PC-3 (cell line): ENCODE measurements at regions not wholly inside any gene's neighbourhood (a gene's known extent, or its start where the extent isn't known, plus 50 kb on each side); places are given as distances from the start of the nearest gene placed in this dataset.

ENCODE experiments used
- ATAC-seq: fragments of 200-7000 bp; cut with Tn5 transposase; 2 replicates; pipeline ENCODE4 v1.9.1; 2020; ENCODE audit warnings: mild to moderate bottlenecking, moderate library complexity
- BruUV-seq: library from RNA; stranded (reverse); fragments of 400-500 nt; replicated peaks from 2 replicates; lab custom pipeline; 2021; lab: Mats Ljungman, UMichigan
- CTCF ChIA-PET: fragments of 300-600 bp; sonication (Branson Sonifier 250); formaldehyde crosslinking; loops from one replicate; lab custom pipeline; 2022; ENCODE audit warnings: antibody characterized with exemption; lab: Charles Lee
- POLR2A ChIA-PET: fragments of 300-600 bp; sonication (Branson Sonifier 250); formaldehyde crosslinking; loops from one replicate; lab custom pipeline; 2022; ENCODE audit warnings: antibody characterized with exemption; ENCODE audit not compliant: unreplicated experiment; lab: Charles Lee
- DNase-seq: peaks from one replicate; pipeline ENCODE4 v3.0.0-alpha.2; 2015
- H2AFZ ChIP-seq: fragments of 300-600 bp; sonication (generic); 2 replicates; pipeline ENCODE4 v1.6.0; 2016; ENCODE audit warnings: antibody characterized with exemption, low read length
- H3F3A ChIP-seq: fragments of 300-600 bp; sonication (generic); one replicate; pipeline ENCODE4 v1.6.0; 2017; ENCODE audit warnings: antibody characterized with exemption, low read length, control low read depth, mild to moderate bottlenecking; ENCODE audit not compliant: unreplicated experiment
- H3K27ac ChIP-seq: fragments of 300-600 bp; sonication (generic); 2 replicates; pipeline ENCODE4 v1.5.1; 2016; ENCODE audit warnings: mild to moderate bottlenecking, low read length
- H3K27me3 ChIP-seq: fragments of 300-600 bp; sonication (generic); 2 replicates; pipeline ENCODE4 v1.6.1; 2016; ENCODE audit warnings: low read length, mixed read lengths
- H3K36me3 ChIP-seq: fragments of 300-600 bp; sonication (generic); 2 replicates; pipeline ENCODE4 v1.6.1; 2016; ENCODE audit warnings: low read depth, mixed run types, low read length, mixed read lengths
- H3K4me1 ChIP-seq: fragments of 300-600 bp; sonication (generic); 2 replicates; pipeline ENCODE4 v1.5.1; 2016; ENCODE audit warnings: low read length; ENCODE audit not compliant: insufficient read depth
- H3K4me2 ChIP-seq: fragments of 300-600 bp; sonication (generic); 2 replicates; pipeline ENCODE4 v1.6.0; 2016; ENCODE audit warnings: low read length
- H3K4me3 ChIP-seq: fragments of 300-600 bp; sonication (generic); 2 replicates; pipeline ENCODE4 v1.5.1; 2016; ENCODE audit warnings: mild to moderate bottlenecking, low read length, mixed read lengths
- H3K79me2 ChIP-seq: fragments of 300-600 bp; sonication (generic); 2 replicates; pipeline ENCODE4 v1.6.1; 2017; ENCODE audit warnings: low read length, mixed read lengths
- H3K9ac ChIP-seq: fragments of 300-600 bp; sonication (generic); 2 replicates; pipeline ENCODE4 v1.6.0; 2016; ENCODE audit warnings: mild to moderate bottlenecking, low read length
- H3K9me2 ChIP-seq: fragments of 300-600 bp; sonication (generic); replicated peaks from 2 replicates; pipeline ENCODE4 v1.6.1; 2016; ENCODE audit warnings: mixed run types, low read length, mixed read lengths
- H3K9me3 ChIP-seq: fragments of 300-600 bp; sonication (generic); 2 replicates; pipeline ENCODE4 v1.6.1; 2016; ENCODE audit warnings: low read length, mixed read lengths
- H4K20me1 ChIP-seq: fragments of 300-600 bp; sonication (generic); 2 replicates; pipeline ENCODE4 v1.6.1; 2016; ENCODE audit warnings: low read length, mixed read lengths
- CTCF ChIP-seq: fragments of 300-600 bp; sonication (generic); conservative IDR thresholded peaks from 2 replicates; pipeline ENCODE4 v1.5.1; 2017; ENCODE audit warnings: antibody characterized with exemption, low read depth, mild to moderate bottlenecking, low read length
- EZH2 ChIP-seq: fragments of 300-600 bp; sonication (generic); IDR thresholded peaks from one replicate; pipeline ENCODE4 v1.6.1; 2017; ENCODE audit warnings: antibody characterized with exemption, mild to moderate bottlenecking, low read length; ENCODE audit not compliant: unreplicated experiment
- EZH2phosphoT487 ChIP-seq: fragments of 300-600 bp; sonication (generic); IDR thresholded peaks from 2 replicates; pipeline ENCODE4 v1.6.1; 2018; ENCODE audit warnings: mild to moderate bottlenecking, antibody characterized with exemption, low read length, borderline replicate concordance
- intact Hi-C: fragments of 100-400 bp; cut with micrococcal nuclease; formaldehyde crosslinking; loops from 2 replicates; pipeline ENCODE4 v1.9.0; 2023

DNA sequence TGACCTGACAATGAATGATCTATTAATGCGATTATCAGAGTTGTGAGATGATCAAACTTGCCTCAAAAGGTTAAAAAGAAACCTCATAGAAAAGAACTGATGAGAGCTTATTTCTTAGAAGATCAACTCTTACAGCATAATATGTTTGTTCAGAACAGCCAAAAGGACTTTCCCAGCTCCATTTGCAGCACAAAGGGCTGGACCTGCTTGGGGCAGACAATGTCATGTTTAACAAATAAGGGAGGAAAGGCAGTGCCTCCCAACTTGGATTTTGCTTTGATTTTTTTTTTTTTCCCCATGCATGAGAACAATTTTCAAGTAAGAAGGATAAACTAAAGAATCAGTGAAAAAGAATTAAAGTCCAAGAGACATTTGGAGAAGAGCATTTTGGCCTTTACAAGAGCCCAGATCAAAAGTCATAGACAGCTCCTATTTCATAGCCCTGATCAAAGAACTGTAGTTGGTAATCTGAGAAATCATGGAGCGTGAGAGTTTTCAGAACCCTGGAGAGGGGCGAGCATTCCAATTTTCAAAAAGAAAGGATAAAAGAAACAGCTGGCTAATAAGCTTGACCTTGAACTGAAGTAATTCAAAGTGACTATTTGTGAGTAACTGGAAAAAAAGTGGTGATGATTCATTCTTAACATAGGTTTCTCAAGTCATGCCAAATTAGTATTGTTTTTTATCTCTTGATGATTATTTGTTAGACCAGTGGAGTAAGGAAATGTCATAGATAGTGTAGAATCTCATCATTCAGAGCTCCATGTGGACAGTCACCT, 136.0 kb upstream of the CFAP20DC start:
- Histone ChIP-seq H3K27me3 (no peaks in the 10 kb centered on the region), H3K9me3 (no peaks in the 10 kb centered on the region), H3K79me2 (no peaks in the 10 kb centered on the region), H3K4me2 (no peak overlapping the region), H3K9ac (no peak overlapping the region), H2AFZ (no peak overlapping the region), H3K27ac (no peak overlapping the region), H3K4me3 (no peak overlapping the region), H4K20me1 (no peaks in the 10 kb centered on the region), H3K9me2 (no peaks in the 10 kb centered on the region), H3F3A (no peaks in the 10 kb centered on the region), H3K4me1 (peaks cover 8% of the 10 kb centered on the region; the same call in 1 of the 2 replicates), H3K36me3 (no peaks in the 10 kb centered on the region)
- ATAC-seq (no peak), DNase-seq (peak; percentile 28)
- TF ChIP-seq EZH2phosphoT487 (no peak), CTCF (no peak), EZH2 (no peak)
- intact Hi-C loops: loop anchor here (5.0 kb wide), 1 partner anchor 188 kb away; no protein-coding TSS in a partner anchor
- ChIA-PET POLR2A (no interaction called here), CTCF (no interaction called here)
- BruUV-seq: no TSS peak

DNA sequence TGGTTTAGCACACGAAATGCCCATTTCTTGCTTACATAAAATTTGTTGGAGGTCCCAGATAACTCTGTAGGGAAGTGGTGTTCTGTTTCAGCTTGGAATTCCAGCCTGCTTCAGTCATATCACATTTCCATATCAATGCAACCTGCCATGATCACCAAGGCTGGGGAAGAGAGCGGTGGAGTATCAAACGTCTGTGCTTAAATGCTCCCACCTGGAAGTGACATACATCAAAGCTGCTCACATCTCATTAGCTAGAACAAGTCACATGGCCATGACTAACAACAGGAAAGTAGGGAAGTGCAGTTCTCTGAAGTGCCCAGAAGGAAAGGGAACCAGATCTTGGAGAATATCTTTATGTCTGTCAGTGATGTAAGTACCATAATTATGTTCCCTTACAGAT, 130.2 kb upstream of the CFAP20DC start:
- ChIA-PET CTCF (no interaction called here), POLR2A (no interaction called here)
- Histone ChIP-seq H3K27me3 (no peaks in the 10 kb centered on the region), H3K9me2 (no peaks in the 10 kb centered on the region), H3K9ac (no peak overlapping the region), H3F3A (no peaks in the 10 kb centered on the region), H2AFZ (no peak overlapping the region), H3K36me3 (no peaks in the 10 kb centered on the region; the same call in 1 of the 2 replicates), H4K20me1 (no peaks in the 10 kb centered on the region), H3K79me2 (no peaks in the 10 kb centered on the region), H3K27ac (no peak overlapping the region), H3K4me2 (no peak overlapping the region), H3K9me3 (peaks cover 9% of the 10 kb centered on the region), H3K4me1 (no peaks in the 10 kb centered on the region), H3K4me3 (no peak overlapping the region)
- intact Hi-C loops: no loop called here
- BruUV-seq: no TSS peak
- TF ChIP-seq EZH2phosphoT487 (no peak), CTCF (no peak), EZH2 (no peak)
- ATAC-seq (no peak), DNase-seq (no peak)

DNA sequence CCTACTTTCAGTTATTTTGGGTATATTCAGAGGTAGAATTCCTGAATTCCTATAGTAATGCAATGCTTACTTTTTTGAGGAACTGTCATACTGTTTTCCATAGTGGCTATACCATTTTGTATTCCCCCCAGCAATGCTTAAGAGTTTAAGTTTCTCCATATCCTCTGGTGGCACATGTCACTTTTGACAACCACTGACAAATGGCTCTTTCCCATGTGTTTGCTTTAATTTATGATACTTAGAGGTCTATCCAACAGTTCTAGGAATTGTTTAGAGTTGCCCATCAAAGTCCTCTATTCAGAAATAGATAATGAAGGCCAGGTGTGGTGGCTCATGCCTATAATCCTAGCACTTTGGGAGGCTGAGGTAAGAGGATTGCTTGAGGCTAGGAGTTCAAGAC, 128.9 kb upstream of the CFAP20DC start:
- ChIA-PET POLR2A (no interaction called here), CTCF (no interaction called here)
- H3K27me3 ChIP-seq: no peaks in the 10 kb centered on the region
- intact Hi-C loops: no loop called here
- no TSS peak for BruUV-seq
- H3K9me2 ChIP-seq: no peaks in the 10 kb centered on the region
- no peaks in the 10 kb centered on the region for H3K4me1 ChIP-seq
- TF ChIP-seq CTCF (no peak), EZH2 (no peak), EZH2phosphoT487 (no peak)
- ATAC-seq (no peak), DNase-seq (no peak)
- H2AFZ ChIP-seq: no peak overlapping the region
- H3K27ac ChIP-seq: no peak overlapping the region
- peaks cover 11% of the 10 kb centered on the region for H3K9me3 ChIP-seq
- no peaks in the 10 kb centered on the region for H4K20me1 ChIP-seq
- no peak overlapping the region for H3K4me2 ChIP-seq
- H3K79me2 ChIP-seq: no peaks in the 10 kb centered on the region
- H3K9ac ChIP-seq: no peak overlapping the region
- H3F3A ChIP-seq: no peaks in the 10 kb centered on the region
- H3K4me3 ChIP-seq: no peak overlapping the region
- H3K36me3 ChIP-seq: no peaks in the 10 kb centered on the region; the same call in 1 of the 2 replicates
